Prostate gland (tissue), 2 donors: ENCODE measurements at regions not wholly inside any gene's neighbourhood (a gene's known extent, or its start where the extent isn't known, plus 50 kb on each side); places are given as distances from the start of the nearest gene placed in this dataset.

Source experiments
- DNase-seq: peaks from one replicate; pipeline ENCODE4 v3.0.0-alpha.2; 2019; ENCODE audit warnings: low spot score
- H3K27ac ChIP-seq, 2 donors: fragments of 200-600 bp; sonication (generic); 2 replicates each; pipeline ENCODE4 v1.5.1; 2017 to 2019
- H3K27me3 ChIP-seq: fragments of 200-600 bp; sonication (generic); replicated peaks from 2 replicates; pipeline ENCODE4 v1.5.1; 2019; ENCODE audit not compliant: insufficient read depth
- H3K36me3 ChIP-seq, 2 donors: fragments of 200-600 bp; sonication (generic); 1 replicate in 1 of 2; 2 replicates in 1 of 2; pipeline versions ENCODE4 v1.5.1 to v1.8.1; 2017 to 2019
- H3K4me1 ChIP-seq: fragments of 200-600 bp; sonication (generic); replicated peaks from 2 replicates; pipeline ENCODE4 v1.5.1; 2019
- H3K4me3 ChIP-seq, 2 donors: fragments of 200-600 bp; sonication (generic); 2 replicates each; pipeline ENCODE4 v1.5.1; 2017 to 2019
- H3K9me3 ChIP-seq: fragments of 200-600 bp; sonication (generic); 2 replicates; pipeline ENCODE4 v1.5.1; 2017
- CTCF ChIP-seq, 4 experiments: fragments of 200-600 bp in 2 of 4; fragments of 450-650 bp in 2 of 4; sonication (generic) in 2 of 4; IDR thresholded peaks; 1 replicate in 3 of 4; 2 replicates in 1 of 4; pipeline ENCODE4 v1.5.1; 2016 to 2019; ENCODE audit warnings: antibody characterized with exemption in 4 of 4, mild to moderate bottlenecking in 2 of 4, moderate library complexity in 2 of 4
- POLR2A ChIP-seq: fragments of 450-650 bp; IDR thresholded peaks from one replicate; pipeline ENCODE4 v1.6.1; 2016; ENCODE audit warnings: antibody characterized with exemption, mild to moderate bottlenecking
- POLR2AphosphoS5 ChIP-seq: sonication (generic); formaldehyde crosslinking; IDR thresholded peaks from one replicate; pipeline ENCODE4 v1.6.1; 2017; ENCODE audit warnings: antibody characterized with exemption
- WGBS: methylation state at CpG from one replicate; pipeline ENCODE4 v1.1.5; 2018; 5-methylcytosine and 5-hydroxymethylcytosine counted together
- intact Hi-C: fragments of 100-400 bp; cut with DNase I; formaldehyde crosslinking; loops from one replicate; pipeline ENCODE4 v1.14.2; 2022

- no peak for TF ChIP-seq POLR2A
- no peak for TF ChIP-seq POLR2AphosphoS5
- no peak for TF ChIP-seq CTCF (IDR thresholded peaks at IDR 0.05)
- 95% methylated on average over 2 of the region's 2 CpGs for WGBS
- intact Hi-C loops, result no loop called here
- no peaks in the 10 kb centered on the region for H3K4me1 ChIP-seq
- no peaks in the 10 kb centered on the region for H3K36me3 ChIP-seq
- no peak for DNase-seq
- H3K27me3 ChIP-seq, result no peaks in the 10 kb centered on the region
- H3K4me3 ChIP-seq, result no peak overlapping the region
- H3K9me3 ChIP-seq, result no peaks in the 10 kb centered on the region
- no peak overlapping the region for H3K27ac ChIP-seq
Observed at GRCh38 chr10:91726355-91726754, 71.9 kb upstream of the TNKS2 start.

GRCh38 chr10:91724933-91725332 is 73.3 kb upstream of the TNKS2 start:
- WGBS, result 94% methylated on average over 3 of the region's 3 CpGs
- no peak for DNase-seq
- H3K27ac ChIP-seq, result no peak overlapping the region
- no peaks in the 10 kb centered on the region for H3K36me3 ChIP-seq
- no peak for TF ChIP-seq POLR2A
- no peak for TF ChIP-seq POLR2AphosphoS5
- TF ChIP-seq CTCF (IDR thresholded peaks at IDR 0.05), result no peak
- intact Hi-C loops, result no loop called here
- no peaks in the 10 kb centered on the region for H3K27me3 ChIP-seq
- no peaks in the 10 kb centered on the region for H3K9me3 ChIP-seq
- no peak overlapping the region for H3K4me3 ChIP-seq
- H3K4me1 ChIP-seq, result no peaks in the 10 kb centered on the region

GRCh38 chr10:91713461-91714072 is 80.7 kb upstream of the PPP1R3C start:
- H3K4me1 ChIP-seq, result no peaks in the 10 kb centered on the region
- H3K27me3 ChIP-seq, result no peaks in the 10 kb centered on the region
- TF ChIP-seq POLR2A, result no peak
- no peak for TF ChIP-seq CTCF (IDR thresholded peaks at IDR 0.05)
- no peak for TF ChIP-seq POLR2AphosphoS5
- no peak overlapping the region for H3K27ac ChIP-seq
- DNase-seq, result no peak
- no peak overlapping the region for H3K4me3 ChIP-seq
- 85% methylated on average over 1 of the region's 1 CpG for WGBS
- intact Hi-C loops, result no loop called here
- no peaks in the 10 kb centered on the region for H3K36me3 ChIP-seq
- no peaks in the 10 kb centered on the region for H3K9me3 ChIP-seq

- Histone ChIP-seq H3K9me3 (no peaks in the 10 kb centered on the region), H3K4me3 (no peak overlapping the region), H3K36me3 (no peaks in the 10 kb centered on the region), H3K27me3 (no peaks in the 10 kb centered on the region), H3K4me1 (no peaks in the 10 kb centered on the region), H3K27ac (peak overlapping the region in 1 of 2 donors; percentile 49)
- WGBS, result 32% methylated on average over 4 of the region's 4 CpGs
- intact Hi-C loops, result no loop called here
- DNase-seq, result no peak
- TF ChIP-seq POLR2A (no peak), CTCF (IDR thresholded peaks at IDR 0.05) (no peak), POLR2AphosphoS5 (no peak)
Observed at GRCh38 chr10:91711885-91712680, 79.2 kb upstream of the PPP1R3C start.

- no peak for DNase-seq
- no peaks in the 10 kb centered on the region for H3K27me3 ChIP-seq
Observed at GRCh38 chr10:91709394-91709798, 76.5 kb upstream of the PPP1R3C start.

More at GRCh38 chr10:91709394-91709798, 76.5 kb upstream of the PPP1R3C start:
- Histone ChIP-seq H3K4me3 (no peak overlapping the region), H3K36me3 (no peaks in the 10 kb centered on the region), H3K27ac (no peak overlapping the region), H3K9me3 (no peaks in the 10 kb centered on the region), H3K4me1 (no peaks in the 10 kb centered on the region)
- 24% methylated on average over 1 of the region's 1 CpG for WGBS
- intact Hi-C loops, result no loop called here
- TF ChIP-seq POLR2A, result no peak
- TF ChIP-seq POLR2AphosphoS5, result no peak
- TF ChIP-seq CTCF (IDR thresholded peaks at IDR 0.05), result no peak
